NT2/D1 (cell line): ENCODE measurements at regions not wholly inside any gene's neighbourhood (a gene's known extent, or its start where the extent isn't known, plus 50 kb on each side); places are given as distances from the start of the nearest gene placed in this dataset.

Experiments
- SUZ12 ChIP-seq: IDR thresholded peaks from 2 replicates; pipeline ENCODE4 v1.6.1; 2011; ENCODE audit not compliant: insufficient read length, insufficient read depth; ENCODE audit errors: extremely low read depth
- YY1 ChIP-seq: IDR thresholded peaks from 2 replicates; pipeline ENCODE4 v1.6.1; 2011; ENCODE audit not compliant: insufficient read length, insufficient read depth
- ZNF274 ChIP-seq: IDR thresholded peaks from 2 replicates; pipeline ENCODE4 v1.6.1; 2011; ENCODE audit warnings: mild to moderate bottlenecking, low read depth, low read length

DNA sequence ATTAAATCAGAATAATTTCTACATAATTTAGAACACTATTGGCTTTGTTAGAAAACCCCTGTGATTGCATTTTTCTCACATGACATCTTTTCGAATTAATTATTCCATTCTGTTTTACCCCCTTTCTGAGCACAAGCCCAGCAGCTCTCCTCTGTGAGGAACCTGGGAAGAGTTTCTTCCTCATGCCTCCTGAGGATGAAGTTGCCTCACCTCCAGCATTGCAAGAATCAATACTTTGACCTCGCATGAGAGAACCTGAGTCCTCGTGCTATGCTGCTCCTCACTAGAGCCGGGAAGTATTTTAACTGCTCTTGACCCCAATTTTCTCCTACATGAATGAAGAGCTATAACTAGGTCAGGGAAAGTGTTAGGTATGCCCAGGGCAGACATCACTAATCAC lies 77.1 kb upstream of the RAPH1 start:
- TF ChIP-seq SUZ12 (no peak), ZNF274 (no peak), YY1 (no peak)
